Stimulated activated effector memory CD8-positive, alpha-beta T cell treated with anti-CD3 and anti-CD28 coated beads, Interleukin-12 subunit alpha, Interleukin-12 subunit beta, amount 100 ng/mL, for 72 hours (primary cell): ENCODE measurements at regions not wholly inside any gene's neighbourhood (a gene's known extent, or its start where the extent isn't known, plus 50 kb on each side); places are given as distances from the start of the nearest gene placed in this dataset.

Experiments
- ATAC-seq: fragments of 150-1000 bp; cut with Tn5 transposase; 2 replicates; pipeline ENCODE4 v1.10.0; 2021
- DNase-seq, 2 donors: peaks; one replicate each; pipeline ENCODE4 v3.0.0; 2021 to 2022; ENCODE audit warnings: low spot score in 2 of 2
- H3K27ac Mint-ChIP-seq: one replicate; pipeline ENCODE4 v1.8.0; 2022; ENCODE audit warnings: mild to moderate bottlenecking, mixed read lengths
- H3K36me3 Mint-ChIP-seq: one replicate; pipeline ENCODE4 v1.8.0; 2022; ENCODE audit warnings: mild to moderate bottlenecking, mixed read lengths
- H3K4me1 Mint-ChIP-seq: one replicate; pipeline ENCODE4 v1.8.0; 2022; ENCODE audit warnings: mixed read lengths
- H3K4me3 Mint-ChIP-seq: one replicate; pipeline ENCODE4 v1.8.0; 2022; ENCODE audit warnings: mild to moderate bottlenecking, mixed read lengths
- H3K9me3 Mint-ChIP-seq: one replicate; pipeline ENCODE4 v1.8.0; 2022; ENCODE audit warnings: mixed read lengths

DNA sequence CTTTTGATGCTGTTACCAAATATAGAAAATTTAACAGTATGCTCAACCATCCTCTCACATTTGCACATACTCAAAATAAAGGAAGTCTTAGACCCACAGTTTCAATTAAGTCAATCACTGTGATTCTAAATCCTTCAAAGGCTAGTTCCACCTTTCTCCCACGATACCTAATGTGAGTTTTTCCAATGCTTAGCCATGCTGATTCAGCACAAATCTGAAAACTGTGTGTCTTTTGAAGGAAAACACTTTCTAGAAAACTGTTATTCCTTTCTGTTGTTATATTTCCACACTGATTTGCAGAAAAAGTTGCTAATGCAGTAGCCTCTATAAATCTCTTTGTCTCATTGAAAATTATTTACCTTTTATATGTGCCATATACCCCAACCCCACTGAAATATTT, 645.7 kb downstream of the PRR16 start:
- Mint-ChIP-seq H3K9me3 (peaks cover 16% of the 10 kb centered on the region), H3K4me1 (no peaks in the 10 kb centered on the region), H3K27ac (no peak overlapping the region)

DNA sequence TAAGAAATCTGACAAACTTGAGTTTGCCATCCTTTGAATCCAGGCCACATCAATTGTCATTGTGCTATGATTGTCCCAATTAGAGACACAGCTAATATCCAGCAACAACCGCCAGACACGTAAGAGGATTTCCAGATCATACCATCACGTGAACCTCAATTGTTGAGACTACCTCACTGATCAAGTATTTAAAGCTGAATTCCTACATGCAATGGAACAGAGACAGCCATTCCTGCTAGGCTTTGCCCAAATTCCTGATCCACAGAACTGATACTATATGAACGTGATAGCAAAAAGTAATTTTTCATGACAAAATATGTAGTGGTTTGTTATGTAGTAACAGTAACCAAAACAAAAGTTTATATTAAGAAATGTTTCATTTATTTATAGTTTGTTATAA, 657.7 kb downstream of the PRR16 start:
- no peak overlapping the region for H3K4me3 Mint-ChIP-seq
- DNase-seq (no peak), ATAC-seq (no peak)
- no peak overlapping the region for H3K27ac Mint-ChIP-seq
- H3K9me3 Mint-ChIP-seq = peaks cover 6% of the 10 kb centered on the region
- H3K4me1 Mint-ChIP-seq = no peaks in the 10 kb centered on the region
- H3K36me3 Mint-ChIP-seq = peaks cover 6% of the 10 kb centered on the region

More for the DNA sequence above, 645.7 kb downstream of the PRR16 start:
- ATAC-seq (no peak), DNase-seq (no peak)
- H3K4me3 Mint-ChIP-seq = no peak overlapping the region
- H3K36me3 Mint-ChIP-seq = no peaks in the 10 kb centered on the region

DNA sequence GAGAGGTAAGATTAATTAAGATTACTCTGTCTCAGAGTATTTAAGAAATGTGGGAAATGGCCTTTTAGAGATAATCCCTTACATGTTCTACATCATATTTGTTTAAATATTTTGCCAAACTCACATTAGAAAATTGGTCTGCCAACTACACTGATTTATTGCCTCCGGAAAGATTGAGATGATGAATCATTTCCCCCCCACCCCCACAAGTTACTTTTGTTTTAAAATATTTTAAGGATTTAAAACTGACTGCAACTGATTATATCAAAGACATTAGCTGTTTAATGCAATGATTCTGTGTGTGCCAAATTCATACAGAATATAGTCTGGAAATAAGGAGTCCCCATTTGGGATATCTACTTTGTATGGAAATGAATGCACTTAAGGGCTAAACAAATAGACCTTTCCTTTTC, 674.4 kb downstream of the PRR16 start:
- Mint-ChIP-seq H3K4me1 (no peaks in the 10 kb centered on the region), H3K4me3 (no peak overlapping the region), H3K9me3 (peaks cover 15% of the 10 kb centered on the region), H3K27ac (no peak overlapping the region), H3K36me3 (no peaks in the 10 kb centered on the region)
- ATAC-seq (no peak), DNase-seq (no peak)

DNA sequence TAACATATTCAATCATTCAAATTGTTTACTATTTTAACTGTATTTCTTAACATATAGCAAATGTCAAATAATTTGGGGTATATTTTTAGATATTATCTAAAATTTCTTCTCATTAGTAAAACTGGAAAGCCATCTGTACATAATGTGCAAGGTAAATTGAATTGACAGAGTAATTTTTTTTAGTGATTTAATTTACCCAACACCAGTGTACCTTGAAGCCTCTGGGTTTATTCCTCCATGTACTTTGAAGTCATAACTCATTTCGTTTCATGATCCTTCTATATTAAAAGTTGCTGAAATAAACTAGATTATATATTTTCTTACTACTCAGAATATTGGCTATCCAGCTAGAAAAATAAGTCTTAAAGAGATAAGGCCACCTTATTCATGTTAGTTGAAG, 674.9 kb downstream of the PRR16 start:
- no peaks in the 10 kb centered on the region for H3K36me3 Mint-ChIP-seq
- no peaks in the 10 kb centered on the region for H3K4me1 Mint-ChIP-seq
- H3K4me3 Mint-ChIP-seq = no peak overlapping the region
- H3K9me3 Mint-ChIP-seq = peaks cover 16% of the 10 kb centered on the region
- no peak overlapping the region for H3K27ac Mint-ChIP-seq
- ATAC-seq (no peak), DNase-seq (no peak)

- Mint-ChIP-seq H3K36me3 (no peaks in the 10 kb centered on the region), H3K9me3 (peaks cover 26% of the 10 kb centered on the region), H3K4me3 (no peak overlapping the region), H3K27ac (no peak overlapping the region), H3K4me1 (no peaks in the 10 kb centered on the region)
- no peak for DNase-seq
- no peak for ATAC-seq
These were observed 680.7 kb downstream of the PRR16 start for GRCh38 chr5:121144764-121145163.

- no peaks in the 10 kb centered on the region for H3K36me3 Mint-ChIP-seq
- H3K9me3 Mint-ChIP-seq = peaks cover 17% of the 10 kb centered on the region
- no peak for DNase-seq
- no peak for ATAC-seq
- H3K4me3 Mint-ChIP-seq = no peak overlapping the region
- no peaks in the 10 kb centered on the region for H3K4me1 Mint-ChIP-seq
- H3K27ac Mint-ChIP-seq = no peak overlapping the region
These were observed 687.4 kb downstream of the PRR16 start for GRCh38 chr5:121151534-121151933.

DNA sequence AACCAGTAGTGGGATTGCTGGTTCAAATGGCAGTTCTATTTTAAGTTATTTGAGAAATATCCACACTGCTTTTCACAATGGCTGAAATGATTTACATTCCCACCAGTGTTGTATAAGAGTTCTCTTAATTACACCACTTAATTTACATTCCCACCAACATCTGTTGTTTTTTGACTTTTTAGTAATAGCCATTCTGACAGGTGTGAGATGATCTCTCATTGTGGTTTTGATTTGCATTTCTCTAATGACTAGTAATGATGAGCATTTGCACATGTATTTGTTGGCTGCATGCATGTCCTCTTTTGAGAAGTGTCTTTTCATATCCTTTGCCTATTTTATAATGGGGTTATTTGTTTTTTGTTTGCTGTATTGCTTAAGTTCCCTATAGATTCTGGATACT, 688.3 kb downstream of the PRR16 start:
- ATAC-seq = no peak
- H3K36me3 Mint-ChIP-seq = no peaks in the 10 kb centered on the region
- H3K4me3 Mint-ChIP-seq = no peak overlapping the region

DNA sequence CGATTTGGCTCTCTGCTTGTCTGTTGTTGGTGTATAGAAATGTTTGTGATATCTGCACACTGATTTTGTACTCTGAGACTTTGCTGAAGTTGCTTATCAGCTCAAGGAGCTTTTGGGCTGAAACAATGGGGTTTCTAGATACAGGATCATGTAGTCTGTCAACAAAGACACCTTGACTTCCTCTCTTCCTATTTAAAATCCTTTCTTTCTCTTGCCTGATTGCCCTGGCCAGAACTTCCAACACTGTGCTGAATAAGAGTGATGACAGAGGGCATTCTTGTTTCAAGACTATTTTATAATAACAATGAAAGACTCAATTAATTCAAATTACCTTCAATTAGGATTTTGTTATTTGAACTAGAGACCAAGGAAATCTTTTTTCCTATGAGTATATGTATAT, 692.5 kb downstream of the PRR16 start:
- H3K4me1 Mint-ChIP-seq = no peaks in the 10 kb centered on the region
- ATAC-seq = no peak

More for the DNA sequence above, 688.3 kb downstream of the PRR16 start:
- Mint-ChIP-seq H3K9me3 (peaks cover 13% of the 10 kb centered on the region), H3K27ac (no peak overlapping the region), H3K4me1 (no peaks in the 10 kb centered on the region)
- DNase-seq = no peak

DNA sequence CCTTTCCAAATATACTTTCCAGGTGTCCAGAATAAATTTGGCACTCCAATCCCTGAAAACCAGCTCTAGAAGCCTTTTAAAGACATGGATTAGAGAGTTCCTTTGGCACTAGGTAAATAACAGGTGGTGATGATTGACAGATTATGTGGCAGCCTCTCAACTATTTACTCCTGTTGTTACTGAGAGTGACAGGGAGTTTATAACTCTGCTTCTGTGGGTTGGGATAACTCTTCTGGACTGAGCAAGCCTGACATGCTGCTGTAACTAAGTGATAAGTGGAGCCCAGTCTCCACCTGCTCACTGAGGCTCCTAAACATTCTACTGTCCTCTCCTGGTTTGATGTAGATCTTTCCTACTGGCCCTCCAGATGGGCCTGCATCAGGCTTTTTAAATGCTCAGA, 693.2 kb upstream of the FTMT start:
- Mint-ChIP-seq H3K4me1 (no peaks in the 10 kb centered on the region), H3K27ac (no peak overlapping the region), H3K36me3 (no peaks in the 10 kb centered on the region), H3K9me3 (peaks cover 4% of the 10 kb centered on the region), H3K4me3 (no peak overlapping the region)
- DNase-seq (no peak), ATAC-seq (no peak)

More for the DNA sequence above, 692.5 kb downstream of the PRR16 start:
- H3K27ac Mint-ChIP-seq = no peak overlapping the region
- no peak overlapping the region for H3K4me3 Mint-ChIP-seq
- no peak for DNase-seq
- H3K9me3 Mint-ChIP-seq = peaks cover 6% of the 10 kb centered on the region
- H3K36me3 Mint-ChIP-seq = no peaks in the 10 kb centered on the region

GRCh38 chr5:121160591-121160990, 691.1 kb upstream of the FTMT start:
- Mint-ChIP-seq H3K27ac (no peak overlapping the region), H3K36me3 (no peaks in the 10 kb centered on the region), H3K4me1 (no peaks in the 10 kb centered on the region), H3K9me3 (peaks cover 8% of the 10 kb centered on the region), H3K4me3 (no peak overlapping the region)
- DNase-seq (no peak), ATAC-seq (no peak)

- no peak for ATAC-seq
- DNase-seq = no peak
- Mint-ChIP-seq H3K36me3 (no peaks in the 10 kb centered on the region), H3K27ac (no peak overlapping the region), H3K4me3 (no peak overlapping the region), H3K4me1 (no peaks in the 10 kb centered on the region), H3K9me3 (peaks cover 4% of the 10 kb centered on the region)
These were observed 687.0 kb upstream of the FTMT start for GRCh38 chr5:121164632-121165031.

DNA sequence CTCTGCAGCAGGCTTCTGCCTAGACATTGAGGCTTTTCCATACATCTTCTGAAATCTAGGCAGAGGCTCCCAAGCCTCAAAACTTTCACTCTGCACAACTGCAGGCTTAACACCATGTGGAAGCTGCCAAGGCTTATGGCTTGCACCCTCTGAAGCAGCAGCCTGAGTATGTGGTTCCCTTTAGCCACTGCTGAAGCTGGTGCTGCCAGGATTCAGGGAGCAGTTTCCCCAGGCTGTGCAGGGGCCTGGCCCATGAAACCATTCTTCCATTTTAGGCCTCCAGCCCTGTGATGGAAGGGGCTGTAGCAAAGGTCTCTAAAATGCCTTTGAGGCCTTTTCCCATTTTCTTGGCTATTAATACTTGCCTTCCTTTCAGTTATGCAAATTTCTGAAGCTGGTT, 680.3 kb upstream of the FTMT start:
- DNase-seq (no peak), ATAC-seq (peak; percentile 16)
- Mint-ChIP-seq H3K4me3 (no peak overlapping the region), H3K4me1 (no peaks in the 10 kb centered on the region), H3K27ac (no peak overlapping the region), H3K36me3 (no peaks in the 10 kb centered on the region), H3K9me3 (peaks cover 12% of the 10 kb centered on the region)

DNA sequence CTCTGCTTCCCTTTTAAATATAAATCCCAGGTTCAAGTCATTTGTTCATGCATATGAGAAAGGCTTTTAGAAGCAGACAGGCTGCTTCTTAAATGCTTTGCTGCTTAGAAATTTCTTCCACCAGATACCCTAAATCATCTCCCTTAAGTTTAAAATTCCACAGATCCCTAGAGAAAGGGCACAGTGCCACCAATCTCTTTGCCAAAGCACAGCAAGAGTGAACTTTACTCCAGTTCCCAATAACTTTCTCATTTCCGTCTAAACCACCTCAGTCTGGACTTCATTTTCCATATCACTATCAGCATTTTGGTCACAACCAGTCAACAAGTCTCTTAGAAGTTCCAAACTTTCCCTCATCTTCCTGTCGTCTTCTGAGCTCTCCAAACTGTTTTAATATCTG, 679.8 kb upstream of the FTMT start:
- H3K4me3 Mint-ChIP-seq = no peak overlapping the region
- peaks cover 12% of the 10 kb centered on the region for H3K9me3 Mint-ChIP-seq
- ATAC-seq = no peak
- no peak overlapping the region for H3K27ac Mint-ChIP-seq
- H3K36me3 Mint-ChIP-seq = no peaks in the 10 kb centered on the region
- DNase-seq = no peak
- no peaks in the 10 kb centered on the region for H3K4me1 Mint-ChIP-seq

GRCh38 chr5:121174351-121174750, 677.3 kb upstream of the FTMT start:
- Mint-ChIP-seq H3K4me1 (no peaks in the 10 kb centered on the region), H3K36me3 (no peaks in the 10 kb centered on the region), H3K9me3 (peaks cover 12% of the 10 kb centered on the region), H3K27ac (no peak overlapping the region), H3K4me3 (no peak overlapping the region)
- ATAC-seq = no peak
- DNase-seq = no peak

GRCh38 chr5:121175986-121176385, 675.7 kb upstream of the FTMT start:
- ATAC-seq = no peak
- H3K36me3 Mint-ChIP-seq = no peaks in the 10 kb centered on the region
- H3K9me3 Mint-ChIP-seq = peaks cover 8% of the 10 kb centered on the region
- H3K4me3 Mint-ChIP-seq = no peak overlapping the region
- H3K4me1 Mint-ChIP-seq = no peaks in the 10 kb centered on the region
- DNase-seq = no peak
- H3K27ac Mint-ChIP-seq = no peak overlapping the region

DNA sequence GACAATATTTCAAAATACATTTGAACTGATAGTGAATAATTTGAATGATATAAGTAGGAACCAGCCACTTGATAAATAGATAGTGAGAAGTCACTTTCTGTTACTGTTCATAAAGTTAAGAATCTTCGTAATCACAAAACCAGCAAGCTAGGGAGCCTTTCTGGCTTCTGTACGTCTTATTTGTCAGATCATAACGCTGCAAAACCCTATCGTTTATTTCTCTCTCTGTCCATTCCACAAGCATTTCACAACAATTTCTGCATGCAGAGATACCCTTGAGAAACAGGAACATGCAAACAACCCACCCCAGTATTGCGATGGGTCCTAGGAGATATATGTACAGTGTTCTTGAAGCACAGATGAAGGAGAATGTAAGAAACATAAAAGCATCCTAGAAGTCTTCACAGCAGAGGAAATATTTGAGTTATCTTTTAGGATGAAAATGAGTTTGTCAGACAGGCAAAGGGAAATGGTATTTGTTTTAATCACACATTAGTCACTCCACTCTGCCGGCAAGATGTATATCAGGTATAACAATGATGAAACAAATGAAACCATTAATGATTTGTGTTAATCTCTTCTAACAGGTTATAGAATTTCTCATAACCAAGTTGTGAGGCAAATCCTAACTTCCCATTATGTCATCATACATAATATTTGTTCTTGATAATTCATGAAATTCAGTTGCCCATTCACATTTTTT, 668.7 kb upstream of the FTMT start:
- DNase-seq (no peak), ATAC-seq (no peak)
- H3K27ac Mint-ChIP-seq = no peak overlapping the region

DNA sequence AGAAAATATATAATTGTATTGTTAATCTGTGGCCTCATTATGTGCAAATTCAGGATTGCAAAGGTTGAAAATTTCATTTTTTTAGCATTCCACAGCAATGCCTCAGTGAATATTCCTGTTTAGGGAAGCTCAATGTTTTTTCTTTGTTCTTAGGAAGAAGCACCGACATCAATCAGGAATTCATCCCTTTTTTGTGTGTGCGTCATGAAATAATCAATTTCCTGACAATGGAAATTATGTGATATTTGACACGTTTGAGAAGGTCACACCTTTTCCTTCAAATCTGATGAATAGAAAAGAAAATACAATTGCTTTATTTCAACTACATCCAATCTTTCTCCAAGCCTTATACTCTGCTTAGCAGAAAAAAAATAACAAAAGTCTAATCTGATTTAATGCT, 662.8 kb upstream of the FTMT start:
- DNase-seq = no peak
- H3K36me3 Mint-ChIP-seq = no peaks in the 10 kb centered on the region
- no peaks in the 10 kb centered on the region for H3K4me1 Mint-ChIP-seq
- no peak for ATAC-seq
- H3K27ac Mint-ChIP-seq = no peak overlapping the region
- no peak overlapping the region for H3K4me3 Mint-ChIP-seq
- peaks cover 13% of the 10 kb centered on the region for H3K9me3 Mint-ChIP-seq

More for the DNA sequence above, 668.7 kb upstream of the FTMT start:
- no peaks in the 10 kb centered on the region for H3K36me3 Mint-ChIP-seq
- H3K4me3 Mint-ChIP-seq = no peak overlapping the region
- H3K4me1 Mint-ChIP-seq = no peaks in the 10 kb centered on the region
- H3K9me3 Mint-ChIP-seq = peaks cover 4% of the 10 kb centered on the region
